ENCODE measurements at regions not wholly inside any gene's neighbourhood (a gene's known extent, or its start where the extent isn't known, plus 50 kb on each side); places are given as distances from the start of the nearest gene placed in this dataset.

GRCh38 chr11:22042081-22042480, 150.8 kb upstream of the ANO5 start:
- no peak for TF ChIP-seq CTCF (conservative IDR thresholded peaks at IDR 0.05; ENCODE audit: low read length)
- no peak for TF ChIP-seq EZH2phosphoT487 (IDR thresholded peaks at IDR 0.05; ENCODE audit: borderline replicate concordance, low read depth, low read length)
